SH-SY5Y (cell line): ENCODE measurements at regions not wholly inside any gene's neighbourhood (a gene's known extent, or its start where the extent isn't known, plus 50 kb on each side); places are given as distances from the start of the nearest gene placed in this dataset.

ENCODE experiments used
- GATA2 ChIP-seq: IDR thresholded peaks from 2 replicates; pipeline ENCODE4 v1.6.1; 2011; ENCODE audit warnings: mild to moderate bottlenecking, low read depth, low read length
- GATA3 ChIP-seq: IDR thresholded peaks from 2 replicates; pipeline ENCODE4 v1.6.1; 2011; ENCODE audit warnings: low read depth, mild to moderate bottlenecking, low read length, moderate library complexity

DNA sequence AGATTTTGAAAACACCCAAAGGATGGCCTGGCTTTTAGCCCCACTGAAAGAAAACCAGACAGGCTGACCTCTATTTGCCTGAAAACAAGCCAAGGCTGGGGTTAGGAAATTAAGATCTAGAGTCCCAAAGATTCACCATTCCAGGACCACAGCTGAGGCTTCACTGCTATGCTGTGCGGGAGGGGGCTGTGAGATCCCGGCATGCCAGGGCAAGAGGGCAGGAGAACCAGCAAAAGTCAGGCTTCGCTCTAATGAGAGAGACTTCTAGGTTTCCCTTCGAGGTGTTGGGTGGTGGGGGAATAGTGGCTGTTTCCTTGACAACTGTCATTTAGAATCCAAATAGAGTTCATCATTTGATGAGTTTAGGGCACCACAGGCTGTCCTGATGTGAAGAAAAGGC is 152.9 kb upstream of the NFIB start:
- TF ChIP-seq GATA3: no peak
- no peak for TF ChIP-seq GATA2

DNA sequence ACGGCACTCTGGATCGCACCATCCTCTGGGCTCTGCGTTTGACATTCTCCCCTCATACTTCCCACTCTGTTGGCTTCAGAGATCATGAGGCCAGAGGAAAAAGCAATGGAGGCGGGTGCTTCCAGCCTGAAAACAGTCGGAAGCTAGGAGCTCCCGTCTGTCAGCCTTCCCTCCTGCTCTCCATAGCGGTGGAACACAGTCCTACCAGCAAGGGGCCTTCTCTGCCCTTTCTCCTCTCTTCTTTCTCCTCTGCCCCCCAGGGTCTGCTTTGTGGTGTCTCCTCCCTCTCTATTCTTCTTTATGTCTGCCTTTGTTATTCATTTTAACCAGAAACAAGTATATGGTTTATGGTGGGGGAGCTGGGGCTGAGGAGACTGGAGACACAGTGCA is 152.5 kb upstream of the NFIB start:
- TF ChIP-seq GATA3: no peak
- no peak for TF ChIP-seq GATA2

DNA sequence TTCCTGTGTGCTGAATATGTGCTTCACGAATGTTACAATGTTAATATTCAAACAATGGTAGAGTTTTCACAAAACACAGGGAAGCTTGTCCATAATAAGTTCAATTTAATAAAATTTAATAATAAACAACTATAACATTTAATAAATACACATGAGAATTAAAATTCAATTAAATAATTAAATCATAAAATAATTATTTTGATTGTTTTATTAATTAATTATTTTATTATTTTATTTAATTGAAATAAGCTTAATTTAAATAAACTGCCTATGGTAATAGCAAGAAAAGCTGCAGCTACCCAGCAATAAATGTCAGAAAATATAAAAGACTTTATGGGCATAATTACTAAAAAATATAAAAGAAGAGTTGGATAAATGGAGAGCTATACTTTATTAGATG is 149.0 kb upstream of the NFIB start:
- TF ChIP-seq GATA3 (no peak), GATA2 (no peak)

DNA sequence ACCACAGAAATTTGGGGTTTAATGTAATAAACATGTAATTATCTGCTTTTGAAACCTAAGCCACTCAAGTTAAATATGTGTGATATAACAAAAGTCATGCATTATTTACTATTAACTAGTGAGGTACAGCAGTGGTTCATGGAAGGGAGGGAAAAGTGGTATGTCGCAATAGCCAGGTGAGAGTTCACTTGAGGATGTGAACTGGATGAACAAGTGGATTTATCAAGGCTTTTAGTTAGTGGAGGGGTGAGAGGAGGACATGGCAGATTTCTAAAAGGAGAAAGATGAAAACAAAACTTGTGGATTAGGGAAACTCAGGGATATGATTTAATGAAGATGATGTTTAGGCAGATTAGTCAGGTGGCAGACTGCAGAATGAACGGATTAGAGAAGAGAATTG is 141.3 kb upstream of the NFIB start:
- TF ChIP-seq GATA2: no peak

DNA sequence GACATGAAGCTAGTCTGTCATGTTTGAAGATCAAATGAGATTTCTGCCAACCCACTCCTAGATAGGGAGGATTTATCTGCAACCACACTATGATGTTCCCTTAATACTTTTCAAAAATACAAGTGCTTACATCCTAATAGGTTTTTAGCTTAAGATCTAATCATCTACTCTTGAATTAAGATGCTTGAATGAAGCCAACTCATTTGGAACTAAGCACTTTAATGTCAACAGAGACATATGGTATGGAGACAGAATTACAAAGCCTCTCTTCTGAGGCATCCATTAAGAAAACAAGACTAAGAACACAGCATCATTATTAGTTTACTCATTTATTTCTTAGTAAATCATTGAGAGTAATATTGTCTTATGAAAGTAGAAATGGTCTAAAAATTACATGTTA is 139.3 kb upstream of the NFIB start:
- TF ChIP-seq GATA3 (no peak), GATA2 (0 out of 2 replicates have a peak, but pooled peaks have one; percentile 1)

DNA sequence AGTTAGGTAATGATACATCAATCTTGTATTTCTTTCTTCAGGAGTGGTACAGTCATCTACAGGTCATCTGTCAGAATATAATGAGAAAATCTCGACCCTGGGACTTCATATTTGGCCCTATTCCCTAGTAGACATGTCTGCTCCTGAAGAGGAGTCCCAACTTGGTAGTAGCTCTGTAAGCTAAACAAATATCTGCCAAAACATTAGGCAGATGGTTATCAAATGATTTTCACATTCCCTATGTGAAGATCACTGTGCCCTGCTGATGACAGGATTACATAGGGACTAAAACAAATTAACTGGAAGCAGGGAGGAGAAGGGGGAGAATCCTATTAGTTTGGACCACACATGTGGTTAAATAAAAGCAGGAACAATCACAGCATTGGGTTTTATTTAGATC is 138.6 kb upstream of the NFIB start:
- peak; percentile 96 for TF ChIP-seq GATA3
- TF ChIP-seq GATA2: peak; percentile 89

DNA sequence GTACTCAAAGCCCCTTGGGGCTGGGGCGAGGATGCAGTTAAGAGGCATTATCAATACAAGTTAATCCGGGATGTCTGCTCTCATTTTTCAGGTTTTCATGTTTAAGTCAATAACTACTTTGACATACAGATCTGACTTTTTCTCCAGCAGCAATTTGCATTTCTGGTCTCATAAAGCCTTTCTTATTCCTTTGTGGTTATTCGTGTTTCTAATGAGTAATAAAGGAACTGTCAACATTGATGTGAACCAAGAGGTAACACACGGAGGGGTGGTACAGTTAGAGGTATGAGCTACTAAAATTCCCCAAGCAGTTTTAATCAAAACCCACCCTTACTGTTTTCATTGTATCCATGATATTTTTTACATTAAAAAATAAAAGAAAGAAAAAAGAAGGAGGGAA is 138.0 kb upstream of the NFIB start:
- TF ChIP-seq GATA2: no peak
- no peak for TF ChIP-seq GATA3

DNA sequence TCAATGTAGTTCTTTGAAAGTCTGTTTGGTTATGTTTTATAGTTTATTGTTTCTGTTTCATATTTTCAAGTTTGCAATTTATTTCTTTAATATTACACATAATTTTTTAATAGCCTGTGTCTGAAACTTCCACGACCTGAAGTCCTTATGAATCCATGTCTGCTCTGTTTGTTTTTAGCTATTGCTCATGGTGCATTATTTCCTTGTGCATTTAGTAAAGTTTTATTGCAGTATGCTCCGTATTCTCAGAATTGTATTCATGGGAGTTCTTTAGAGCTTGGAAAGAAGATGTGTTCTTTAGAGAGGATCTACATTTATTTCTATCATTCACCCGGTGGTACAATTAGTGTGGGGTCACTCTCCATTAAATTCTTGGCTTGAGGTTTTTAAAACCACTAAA is 133.2 kb upstream of the NFIB start:
- TF ChIP-seq GATA2 (no peak), GATA3 (no peak)

DNA sequence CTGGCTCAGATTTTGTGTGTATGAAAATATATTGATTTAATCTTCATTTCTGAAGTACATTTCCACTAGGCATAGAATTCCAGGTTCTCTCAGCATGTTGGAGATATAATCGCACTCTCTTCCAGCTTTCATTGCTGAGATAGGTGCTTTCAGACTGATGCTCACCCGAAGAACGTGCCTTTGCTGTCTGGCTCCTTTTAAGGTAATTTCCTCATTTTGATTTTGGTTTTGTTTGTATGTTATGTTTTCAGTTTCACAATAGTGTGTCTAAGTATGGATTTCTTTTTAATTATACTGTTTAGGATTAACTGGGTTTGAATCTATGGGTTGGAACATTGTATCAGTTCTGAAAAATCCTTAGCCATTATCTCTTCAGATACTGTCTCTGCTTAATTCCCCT is 132.0 kb upstream of the NFIB start:
- TF ChIP-seq GATA2: no peak
- TF ChIP-seq GATA3: no peak

DNA sequence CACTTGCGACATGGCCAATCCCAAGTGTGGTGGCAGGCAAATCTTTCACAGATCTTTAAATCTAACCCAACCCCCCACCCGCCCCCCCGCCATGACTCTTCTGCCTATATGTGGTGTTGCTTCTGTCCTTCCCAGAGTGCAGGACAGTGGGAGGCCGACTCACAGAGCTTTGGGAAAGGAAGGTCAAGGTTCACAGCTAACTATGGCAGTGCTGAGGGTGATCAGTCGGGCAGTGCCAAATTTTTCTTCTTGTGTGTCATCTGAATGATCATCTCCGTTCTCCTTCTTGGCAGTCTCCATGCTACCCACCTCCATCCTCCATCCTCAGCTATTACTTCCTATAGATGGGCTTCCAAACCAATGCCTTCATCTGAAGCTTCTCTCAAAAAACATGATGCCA is 129.0 kb upstream of the NFIB start:
- TF ChIP-seq GATA3 (no peak), GATA2 (no peak)

DNA sequence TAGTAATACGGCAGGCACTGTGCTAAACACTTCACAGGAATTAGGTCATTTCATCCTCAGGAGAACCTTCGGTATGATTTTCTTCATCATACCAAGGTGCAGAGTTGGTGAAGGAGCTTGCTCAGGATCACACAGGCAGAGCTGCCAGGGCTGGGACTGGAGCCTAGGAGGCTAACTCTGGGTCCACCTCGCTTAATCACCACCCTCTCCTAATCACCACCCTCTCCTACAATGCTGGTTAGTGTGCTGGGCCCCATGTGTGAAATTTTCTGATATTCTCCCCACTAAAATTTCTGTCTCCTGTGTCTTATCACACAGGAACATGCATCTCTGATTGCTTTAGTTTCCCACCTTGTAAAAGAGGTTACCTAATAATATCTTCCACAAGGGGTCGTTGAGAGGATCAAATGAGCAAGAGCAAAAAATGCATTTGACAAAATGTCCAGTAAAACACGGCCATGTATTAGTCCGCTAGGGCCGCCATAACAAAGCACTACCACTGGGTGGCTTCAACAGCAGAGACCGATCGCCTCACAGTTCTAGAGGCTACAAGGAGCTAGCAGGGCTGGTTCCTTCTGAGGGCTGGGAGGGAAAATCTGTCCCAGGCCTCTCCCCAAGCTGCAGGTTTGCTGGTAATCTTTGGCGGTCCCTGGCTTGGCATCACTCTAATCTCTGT is 128.2 kb upstream of the NFIB start:
- TF ChIP-seq GATA2: no peak
- TF ChIP-seq GATA3: no peak

DNA sequence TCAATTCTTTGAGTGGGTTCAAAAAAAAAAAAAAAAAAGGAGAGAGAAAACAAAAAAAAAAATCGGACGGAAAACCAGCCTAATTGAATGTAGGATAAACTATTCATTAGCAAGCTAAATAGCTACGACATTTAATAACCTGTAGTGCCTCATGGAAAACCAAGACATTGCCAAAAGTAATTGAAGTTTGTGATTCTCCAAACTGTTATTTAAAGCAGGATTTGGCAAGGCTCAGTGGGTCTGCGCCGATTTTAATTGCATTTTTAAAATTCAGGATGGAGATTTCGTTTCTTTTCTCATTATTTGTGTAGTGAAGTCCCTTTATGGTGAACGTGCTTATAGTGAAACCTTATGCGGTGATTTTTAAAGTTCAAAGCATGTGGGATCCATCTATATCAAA is 127.2 kb upstream of the NFIB start:
- TF ChIP-seq GATA3: no peak
- no peak for TF ChIP-seq GATA2

DNA sequence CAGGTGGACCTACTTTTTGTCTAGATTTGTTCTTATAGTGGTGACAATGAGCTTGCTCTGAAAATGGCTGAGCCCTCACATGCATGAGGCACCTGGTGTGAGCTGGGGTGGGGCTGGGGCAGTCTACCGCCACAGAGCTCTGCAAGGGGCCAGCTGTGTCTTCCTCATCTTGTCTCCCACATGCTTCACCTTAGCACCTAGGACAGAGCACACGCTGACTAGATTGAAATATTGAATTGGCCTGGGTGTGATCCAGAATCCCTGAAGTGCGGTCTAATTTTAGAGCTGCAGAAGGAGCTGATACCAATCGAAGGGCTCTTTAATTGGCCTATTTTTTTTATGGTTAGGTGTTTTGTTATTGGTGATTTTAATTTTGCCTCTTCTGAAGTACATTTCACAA is 126.1 kb upstream of the NFIB start:
- TF ChIP-seq GATA2 (no peak), GATA3 (no peak)

DNA sequence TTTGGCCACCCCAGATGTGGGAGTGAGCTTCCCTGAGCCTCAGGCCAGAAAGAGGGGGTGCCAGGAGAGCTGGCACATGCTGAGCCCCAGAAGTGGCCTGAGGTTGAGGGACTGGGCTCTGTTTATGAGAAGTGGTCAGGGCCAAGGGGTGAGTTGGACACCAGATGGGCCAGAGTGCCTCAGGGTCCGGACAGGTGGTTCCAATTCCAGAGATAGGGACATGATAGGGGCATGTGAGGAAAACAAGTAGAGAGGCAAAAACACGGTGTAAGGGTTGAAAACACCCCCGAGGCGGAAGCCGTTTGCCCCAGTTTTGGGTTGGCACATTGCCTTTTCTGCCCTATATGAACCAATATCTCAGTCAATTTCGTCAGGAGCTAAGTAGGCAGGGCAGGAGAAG is 125.6 kb upstream of the NFIB start:
- TF ChIP-seq GATA2 (peak; percentile 67), GATA3 (no peak)

DNA sequence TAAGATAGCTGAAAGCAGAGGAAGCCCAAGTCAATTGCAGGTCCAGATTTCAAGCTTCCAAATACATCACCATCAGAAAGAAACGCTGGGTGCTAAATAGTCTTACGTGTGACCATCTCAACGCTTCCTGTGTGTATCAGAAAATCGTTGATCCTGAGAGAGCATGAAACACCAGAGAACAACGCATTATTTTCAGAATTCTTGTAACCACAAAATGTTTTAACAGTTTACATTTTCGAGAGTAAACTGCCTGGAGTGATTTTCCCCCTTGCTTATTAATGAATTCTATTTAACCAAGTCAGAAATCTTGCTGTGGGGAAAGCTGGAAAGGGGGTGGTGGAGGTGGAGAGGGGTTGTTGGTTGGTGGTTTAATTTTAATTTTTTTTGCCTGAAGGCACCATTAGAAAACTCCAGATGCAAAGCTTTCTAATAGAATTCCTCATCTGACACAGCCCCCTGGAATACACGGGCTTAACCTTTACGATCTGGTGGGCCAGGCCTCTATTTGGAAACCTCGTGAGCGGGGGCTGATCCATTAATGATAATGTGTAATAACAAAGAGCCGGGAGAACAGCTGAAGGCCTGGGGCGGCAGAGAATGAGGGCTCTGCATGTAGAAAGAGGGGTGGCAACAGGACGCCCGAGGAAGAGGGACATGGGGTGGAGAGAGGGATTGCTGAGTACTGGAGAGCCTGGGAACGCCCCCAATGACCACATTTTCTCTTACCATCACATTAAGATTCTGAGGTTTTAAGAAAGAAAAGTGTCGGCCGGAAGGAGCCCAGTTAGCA is 124.5 kb upstream of the NFIB start:
- peak; percentile 90 for TF ChIP-seq GATA2
- TF ChIP-seq GATA3: peak; percentile 32; the same call in 1 of the 2 replicates
